OCI-LY7 (cell line): ENCODE measurements at regions not wholly inside any gene's neighbourhood (a gene's known extent, or its start where the extent isn't known, plus 50 kb on each side); places are given as distances from the start of the nearest gene placed in this dataset.

Experiments used
- BruUV-seq: library from RNA; stranded (reverse); fragments of 400-500 nt; replicated peaks from 2 replicates; lab custom pipeline; 2021; lab: Mats Ljungman, UMichigan
- CTCF ChIA-PET: fragments of 300-600 bp; sonication (Branson Sonifier 250); formaldehyde crosslinking; loops from one replicate; lab custom pipeline; 2022; ENCODE audit warnings: antibody characterized with exemption; ENCODE audit not compliant: unreplicated experiment; lab: Charles Lee
- POLR2A ChIA-PET: fragments of 300-600 bp; sonication (Branson Sonifier 250); formaldehyde crosslinking; loops from one replicate; lab custom pipeline; 2022; ENCODE audit warnings: antibody characterized with exemption; lab: Charles Lee
- DNase-seq: peaks from one replicate; pipeline ENCODE4 v3.0.0-alpha.2; 2015; ENCODE audit warnings: low spot score
- H2AFZ ChIP-seq: fragments of 200-600 bp; sonication (generic), shearing (Covaris generic); 2 replicates; pipeline ENCODE4 v1.6.1; 2014; ENCODE audit warnings: mild to moderate bottlenecking, antibody characterized with exemption, low read length, moderate library complexity
- H3K27ac ChIP-seq: fragments of 200-600 bp; sonication (generic); 2 replicates; pipeline ENCODE4 v1.5.1; 2014; ENCODE audit warnings: mixed run types, low read depth, mild to moderate bottlenecking, moderate library complexity, low read length, inconsistent platforms; ENCODE audit not compliant: poor library complexity, severe bottlenecking
- H3K36me3 ChIP-seq: fragments of 200-600 bp; sonication (generic); 2 replicates; pipeline ENCODE4 v1.6.1; 2014; ENCODE audit warnings: mild to moderate bottlenecking, antibody characterized with exemption, low read length, moderate library complexity, mixed read lengths; ENCODE audit not compliant: insufficient read depth
- H3K4me1 ChIP-seq: fragments of 200-600 bp; sonication (generic); 2 replicates; pipeline ENCODE4 v1.5.1; 2014; ENCODE audit warnings: mild to moderate bottlenecking, low read length; ENCODE audit not compliant: insufficient read depth, poor library complexity, severe bottlenecking
- H3K4me2 ChIP-seq: fragments of 200-600 bp; sonication (generic); 2 replicates; pipeline ENCODE4 v1.6.1; 2014; ENCODE audit warnings: mild to moderate bottlenecking, low read length
- H3K4me3 ChIP-seq: fragments of 200-600 bp; sonication (generic); 2 replicates; pipeline ENCODE4 v1.5.1; 2014; ENCODE audit warnings: mild to moderate bottlenecking, low read depth, low read length; ENCODE audit not compliant: poor library complexity, severe bottlenecking
- H3K79me2 ChIP-seq: fragments of 200-600 bp; sonication (generic); 2 replicates; pipeline ENCODE4 v1.6.1; 2016; ENCODE audit warnings: low read depth, mild to moderate bottlenecking, low read length, moderate library complexity, mixed read lengths; ENCODE audit not compliant: insufficient read depth
- H3K9me2 ChIP-seq: fragments of 200-600 bp; sonication (generic); 2 replicates; pipeline ENCODE4 v1.6.1; 2016; ENCODE audit warnings: mild to moderate bottlenecking, low read length, mixed read lengths; ENCODE audit not compliant: insufficient read depth
- H3K9me3 ChIP-seq: fragments of 200-600 bp; sonication (generic); 2 replicates; pipeline ENCODE4 v1.6.1; 2014; ENCODE audit warnings: mild to moderate bottlenecking, mixed run types, low read length, mixed read lengths
- H4K20me1 ChIP-seq: fragments of 200-600 bp; sonication (generic); 2 replicates; pipeline ENCODE4 v1.6.1; 2014; ENCODE audit warnings: mild to moderate bottlenecking, antibody characterized with exemption, low read length, moderate library complexity, mixed read lengths; ENCODE audit not compliant: insufficient read depth
- EZH2phosphoT487 ChIP-seq: fragments of 200-600 bp; sonication (generic); IDR thresholded peaks from 2 replicates; pipeline ENCODE4 v1.6.1; 2018; ENCODE audit warnings: low read depth, borderline replicate concordance, mild to moderate bottlenecking, mixed run types, antibody characterized with exemption, low read length, moderate library complexity, mixed read lengths
- intact Hi-C: fragments of 100-400 bp; cut with micrococcal nuclease; formaldehyde crosslinking; loops from one replicate; pipeline ENCODE4 v1.10.0; 2022; ENCODE audit not compliant: unreplicated experiment
- TF ChIP-seq, protein P1 (sequence below): fragments of 200-600 bp; sonication (generic); conservative IDR thresholded peaks from 2 replicates; pipeline ENCODE4 v1.5.1; 2014; ENCODE audit warnings: mild to moderate bottlenecking, antibody characterized with exemption, low read length, moderate library complexity, mixed read lengths

DNA sequence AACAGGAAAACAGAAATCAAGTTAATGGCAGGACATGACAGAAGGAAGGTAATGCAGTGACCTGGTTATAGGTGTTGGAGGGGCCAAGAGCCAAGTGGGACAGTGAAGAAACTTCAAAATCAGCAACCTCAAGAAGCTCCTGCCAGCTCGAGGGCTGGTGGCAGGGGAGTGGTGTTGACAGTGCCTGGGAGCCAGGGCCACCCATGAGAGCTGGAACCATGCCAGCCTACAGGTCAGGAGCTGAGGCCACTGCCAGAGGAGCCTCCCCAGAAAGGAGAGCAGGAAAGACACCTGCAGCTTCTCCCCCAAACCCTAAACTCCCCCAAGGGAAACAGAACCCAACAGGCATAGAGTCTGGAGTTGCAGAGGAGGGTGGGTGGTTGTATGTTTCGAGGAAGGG lies 262.1 kb downstream of the LRFN2 start:
- Histone ChIP-seq H3K4me3 (no peak overlapping the region), H3K9me3 (no peaks in the 10 kb centered on the region), H4K20me1 (no peaks in the 10 kb centered on the region), H3K36me3 (no peaks in the 10 kb centered on the region), H3K79me2 (no peaks in the 10 kb centered on the region), H3K4me1 (peaks cover 15% of the 10 kb centered on the region), H3K27ac (no peak overlapping the region), H3K4me2 (no peak overlapping the region), H3K9me2 (no peaks in the 10 kb centered on the region), H2AFZ (no peak overlapping the region)
- ChIA-PET CTCF (no interaction called here), POLR2A (interaction anchor here (0.6 kb wide), 1 partner anchor 22 kb away, joined by 3 read pairs; no protein-coding TSS in a partner anchor)
- DNase-seq = no peak
- BruUV-seq = no TSS peak
- intact Hi-C loops = no loop called here
- TF ChIP-seq, protein P1, sequence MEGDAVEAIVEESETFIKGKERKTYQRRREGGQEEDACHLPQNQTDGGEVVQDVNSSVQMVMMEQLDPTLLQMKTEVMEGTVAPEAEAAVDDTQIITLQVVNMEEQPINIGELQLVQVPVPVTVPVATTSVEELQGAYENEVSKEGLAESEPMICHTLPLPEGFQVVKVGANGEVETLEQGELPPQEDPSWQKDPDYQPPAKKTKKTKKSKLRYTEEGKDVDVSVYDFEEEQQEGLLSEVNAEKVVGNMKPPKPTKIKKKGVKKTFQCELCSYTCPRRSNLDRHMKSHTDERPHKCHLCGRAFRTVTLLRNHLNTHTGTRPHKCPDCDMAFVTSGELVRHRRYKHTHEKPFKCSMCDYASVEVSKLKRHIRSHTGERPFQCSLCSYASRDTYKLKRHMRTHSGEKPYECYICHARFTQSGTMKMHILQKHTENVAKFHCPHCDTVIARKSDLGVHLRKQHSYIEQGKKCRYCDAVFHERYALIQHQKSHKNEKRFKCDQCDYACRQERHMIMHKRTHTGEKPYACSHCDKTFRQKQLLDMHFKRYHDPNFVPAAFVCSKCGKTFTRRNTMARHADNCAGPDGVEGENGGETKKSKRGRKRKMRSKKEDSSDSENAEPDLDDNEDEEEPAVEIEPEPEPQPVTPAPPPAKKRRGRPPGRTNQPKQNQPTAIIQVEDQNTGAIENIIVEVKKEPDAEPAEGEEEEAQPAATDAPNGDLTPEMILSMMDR = no peak
- TF ChIP-seq EZH2phosphoT487 = no peak

DNA sequence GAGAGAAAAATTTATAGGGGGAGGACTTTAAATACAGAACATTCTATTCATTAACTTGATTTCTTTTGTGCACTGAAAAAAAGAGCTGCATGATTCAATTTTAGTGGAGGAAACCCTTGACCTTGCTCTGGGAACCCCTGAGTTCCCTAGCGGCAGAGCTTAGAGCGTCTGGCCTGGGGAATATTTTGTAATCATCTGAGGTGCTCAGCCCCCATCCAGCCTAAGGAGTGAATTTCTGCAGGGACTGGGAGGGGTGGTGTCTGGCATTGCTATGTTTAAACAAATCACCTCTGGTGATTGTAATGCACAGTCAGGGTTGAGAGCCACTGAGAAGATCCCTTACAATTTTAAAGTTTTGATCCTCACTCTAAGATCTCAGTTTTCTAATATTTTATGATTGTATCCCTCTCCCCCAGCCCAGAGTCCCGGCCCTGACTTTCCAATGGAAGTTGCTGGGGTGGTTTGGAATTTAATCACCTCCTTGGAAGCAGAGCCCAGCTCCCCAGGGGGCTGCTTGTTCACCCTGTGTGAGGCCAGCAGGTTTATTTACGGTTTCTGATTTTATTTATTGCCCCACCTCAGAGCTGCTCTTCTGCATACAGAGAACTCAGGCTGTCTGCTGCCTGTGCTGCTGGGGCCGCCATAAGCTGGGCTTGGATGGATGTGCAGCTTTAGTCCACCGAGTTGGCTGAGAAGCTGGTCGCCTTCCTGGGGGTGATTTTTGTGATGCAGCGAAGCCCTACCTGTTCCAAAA lies 263.1 kb downstream of the LRFN2 start:
- Histone ChIP-seq H3K36me3 (no peaks in the 10 kb centered on the region), H3K9me3 (no peaks in the 10 kb centered on the region), H3K4me3 (no peak overlapping the region), H3K4me1 (peaks cover 15% of the 10 kb centered on the region), H3K79me2 (no peaks in the 10 kb centered on the region), H3K4me2 (no peak overlapping the region), H2AFZ (no peak overlapping the region), H3K9me2 (no peaks in the 10 kb centered on the region), H4K20me1 (no peaks in the 10 kb centered on the region), H3K27ac (no peak overlapping the region)
- no peak for TF ChIP-seq EZH2phosphoT487
- TF ChIP-seq, protein P1 = no peak
- intact Hi-C loops = no loop called here
- DNase-seq = no peak
- CTCF ChIA-PET = no interaction called here
- no TSS peak for BruUV-seq
- POLR2A ChIA-PET = no interaction called here

DNA sequence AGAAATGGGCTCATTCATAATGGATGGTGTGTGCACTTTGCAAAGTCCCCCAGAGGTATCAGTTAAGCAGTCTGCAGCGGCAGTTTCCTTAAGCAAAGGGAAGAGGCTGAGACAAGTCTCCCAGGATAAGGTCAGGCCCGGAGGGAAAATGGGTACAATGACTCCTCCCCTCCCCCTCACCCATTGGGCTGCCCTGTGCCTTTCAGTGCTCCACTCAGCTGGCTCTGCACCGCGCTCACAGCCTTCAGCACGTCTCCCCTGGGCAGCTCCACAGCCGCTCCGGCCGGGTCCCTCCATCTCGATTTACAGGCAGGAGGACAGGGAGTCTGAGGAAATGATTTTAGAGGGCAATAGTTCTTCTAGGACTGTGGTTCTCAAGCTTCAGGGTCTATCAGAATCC lies 264.8 kb downstream of the LRFN2 start:
- no peak for DNase-seq
- CTCF ChIA-PET = no interaction called here
- no peak overlapping the region for H3K4me2 ChIP-seq
- H3K36me3 ChIP-seq = no peaks in the 10 kb centered on the region
- peaks cover 15% of the 10 kb centered on the region for H3K4me1 ChIP-seq
- intact Hi-C loops = no loop called here
- no peaks in the 10 kb centered on the region for H4K20me1 ChIP-seq
- TF ChIP-seq, protein P1 = no peak
- no peak for TF ChIP-seq EZH2phosphoT487
- H3K4me3 ChIP-seq = no peak overlapping the region
- H3K9me2 ChIP-seq = no peaks in the 10 kb centered on the region
- H3K9me3 ChIP-seq = no peaks in the 10 kb centered on the region
- POLR2A ChIA-PET = interaction anchor here (0.6 kb wide), 1 partner anchor 252 kb away, joined by 10 read pairs; no protein-coding TSS in a partner anchor
- no peak overlapping the region for H2AFZ ChIP-seq
- no peak overlapping the region for H3K27ac ChIP-seq
- no peaks in the 10 kb centered on the region for H3K79me2 ChIP-seq
- no TSS peak for BruUV-seq
